Fibroblast of peridontal ligament (primary cell): ENCODE measurements at regions not wholly inside any gene's neighbourhood (a gene's known extent, or its start where the extent isn't known, plus 50 kb on each side); places are given as distances from the start of the nearest gene placed in this dataset.

Source experiments
- DNase-seq: peaks from one replicate; pipeline ENCODE4 v3.0.0-alpha.2; 2010; ENCODE audit errors: extremely low read depth

DNA sequence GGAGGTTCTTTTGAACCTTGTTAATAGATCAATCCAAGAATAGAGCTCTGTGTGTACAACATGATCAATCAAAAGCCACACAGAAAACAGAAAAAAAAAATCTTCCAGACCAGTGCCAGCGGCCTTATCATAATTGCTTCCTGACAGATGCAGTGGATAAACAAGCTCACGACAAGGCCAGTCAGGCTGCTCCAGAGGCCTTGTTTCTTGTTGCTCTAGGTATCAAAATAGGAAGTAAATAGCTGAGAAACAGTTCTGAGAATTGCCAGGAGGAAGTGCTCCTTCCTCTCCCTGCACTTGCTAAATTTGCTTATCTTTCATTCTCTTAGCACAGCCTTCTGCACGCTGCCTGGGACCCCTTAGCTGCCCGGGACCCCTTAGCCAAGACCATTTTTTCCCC lies 199.0 kb upstream of the TARS1 start:
- no peak for DNase-seq

DNA sequence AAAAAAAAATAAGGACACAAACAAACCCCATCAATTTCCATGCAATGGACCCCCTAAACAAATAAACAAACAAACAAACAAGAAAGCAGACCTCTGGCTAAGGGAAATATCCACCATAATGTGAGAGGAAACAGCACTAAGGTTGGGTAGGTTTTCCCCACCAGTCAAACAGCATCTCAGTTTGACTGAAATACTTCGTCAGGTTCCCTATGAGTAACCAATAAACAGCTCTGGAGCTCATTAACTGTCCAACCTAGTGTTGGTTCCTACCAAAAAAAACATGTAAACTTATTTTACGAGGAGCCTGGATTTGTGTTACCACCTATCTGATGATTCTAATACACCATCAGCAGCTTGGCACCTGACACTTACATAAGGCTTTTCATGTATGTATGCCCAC lies 198.5 kb upstream of the TARS1 start:
- DNase-seq: no peak

DNA sequence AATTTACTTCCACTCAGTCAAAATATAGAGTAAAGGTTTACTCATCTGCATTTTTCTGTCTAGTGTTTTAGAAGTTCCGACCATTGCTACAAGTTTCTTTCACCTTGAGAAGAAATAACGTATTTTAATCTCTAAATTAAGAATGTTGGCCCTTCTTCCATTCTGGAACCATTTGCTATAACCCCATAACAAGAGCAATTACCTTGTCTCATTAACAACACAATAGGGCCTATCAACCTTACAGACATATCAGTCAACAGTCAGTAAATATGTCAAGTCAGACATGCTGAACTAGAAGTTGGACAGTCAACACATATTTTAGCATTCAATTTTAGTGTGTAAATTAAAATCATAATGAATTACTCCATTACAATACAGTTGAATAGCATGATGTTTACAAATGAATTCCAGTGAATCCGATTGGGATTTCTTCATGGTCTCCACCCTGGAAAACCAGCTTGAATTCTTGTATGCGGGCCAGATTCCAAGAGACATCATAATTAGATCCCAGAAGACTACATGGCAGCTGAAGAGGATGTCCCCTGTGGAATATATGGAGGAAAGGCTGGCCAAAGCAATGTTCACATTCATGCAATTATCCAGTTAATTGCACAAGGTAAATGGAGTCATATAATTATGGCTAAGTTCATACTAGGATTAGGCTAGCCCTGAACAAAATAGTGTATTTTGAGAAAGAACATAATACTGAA lies 196.2 kb upstream of the TARS1 start:
- peak; percentile 61 for DNase-seq

DNA sequence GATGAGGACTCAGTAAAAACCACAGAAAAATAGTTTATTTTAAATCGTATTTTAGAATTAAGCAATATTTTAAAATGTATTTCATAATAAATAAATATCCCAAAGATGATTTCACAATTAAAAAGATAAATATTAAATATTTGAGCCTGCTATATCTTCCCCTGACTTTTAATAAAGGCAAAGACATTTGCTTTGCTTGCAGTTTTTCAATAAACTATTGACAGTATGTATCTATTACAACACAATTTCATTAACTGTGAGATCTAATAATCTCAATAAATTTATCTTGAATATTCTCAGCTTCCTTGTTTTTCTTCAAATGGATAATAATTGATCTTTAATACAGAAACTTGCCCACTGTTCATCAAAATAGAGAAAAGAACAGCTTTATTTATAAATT lies 186.2 kb upstream of the TARS1 start:
- no peak for DNase-seq

GRCh38 chr5:33257807-33258429 lies 182.8 kb upstream of the TARS1 start:
- DNase-seq: peak; percentile 93

DNA sequence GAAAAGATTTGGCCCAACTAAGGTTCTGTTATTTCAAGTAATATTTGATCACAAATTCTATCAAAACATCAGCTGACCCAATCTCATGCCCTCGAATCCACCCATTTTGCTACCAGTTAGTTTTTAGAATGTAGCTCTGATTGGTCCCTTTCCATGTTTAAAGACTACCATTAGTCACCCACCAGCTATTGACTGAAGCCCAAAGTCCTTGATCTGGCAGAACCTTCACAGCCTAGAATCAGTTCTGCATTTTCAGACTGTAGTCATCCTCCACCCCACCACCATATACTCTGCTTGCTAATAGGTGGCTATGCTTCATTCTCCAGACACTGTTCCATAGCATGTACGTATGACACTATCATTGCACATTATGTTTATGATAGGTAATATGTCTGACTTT lies 182.2 kb upstream of the TARS1 start:
- peak; percentile 45 for DNase-seq

DNA sequence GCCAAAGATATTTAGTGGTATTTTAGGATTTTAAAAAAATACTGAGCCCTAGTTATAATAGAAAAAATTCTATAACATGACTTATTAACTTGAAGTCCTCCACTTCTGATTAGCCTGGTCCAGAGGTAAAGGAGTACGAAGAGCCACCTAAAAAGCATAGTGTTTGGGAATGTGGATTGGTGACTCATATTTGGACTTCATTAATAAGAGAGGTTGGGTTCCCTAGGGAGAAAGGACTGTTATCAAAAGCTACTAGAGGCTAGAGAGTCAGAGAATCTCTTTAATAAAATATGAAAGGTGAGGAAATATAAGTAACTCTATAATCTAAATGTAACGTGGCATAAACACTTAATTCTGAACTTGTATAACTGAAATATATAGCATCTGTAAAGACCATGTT lies 180.7 kb upstream of the TARS1 start:
- no peak for DNase-seq

- peak; percentile 78 for DNase-seq
Observed at GRCh38 chr5:33261305-33261704, 179.5 kb upstream of the TARS1 start.

DNA sequence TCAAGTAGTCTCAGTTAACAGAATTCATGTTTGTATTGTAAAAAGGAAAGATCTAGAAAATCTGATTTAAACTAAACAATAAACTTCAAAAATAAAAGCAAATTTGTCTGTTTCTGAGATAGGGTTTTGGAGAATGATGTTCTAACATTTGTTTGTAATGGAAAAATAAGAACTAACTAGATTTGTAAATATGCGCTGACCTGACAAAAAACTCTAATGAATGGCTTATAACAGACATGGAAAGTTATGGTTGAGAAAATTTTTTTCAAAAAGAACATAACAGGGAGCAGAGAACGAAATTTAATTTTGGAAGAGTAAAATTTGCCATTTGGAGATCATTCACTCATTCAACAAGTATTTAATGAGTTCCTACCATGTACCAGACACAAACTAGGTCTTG lies 179.0 kb upstream of the TARS1 start:
- DNase-seq: no peak

DNA sequence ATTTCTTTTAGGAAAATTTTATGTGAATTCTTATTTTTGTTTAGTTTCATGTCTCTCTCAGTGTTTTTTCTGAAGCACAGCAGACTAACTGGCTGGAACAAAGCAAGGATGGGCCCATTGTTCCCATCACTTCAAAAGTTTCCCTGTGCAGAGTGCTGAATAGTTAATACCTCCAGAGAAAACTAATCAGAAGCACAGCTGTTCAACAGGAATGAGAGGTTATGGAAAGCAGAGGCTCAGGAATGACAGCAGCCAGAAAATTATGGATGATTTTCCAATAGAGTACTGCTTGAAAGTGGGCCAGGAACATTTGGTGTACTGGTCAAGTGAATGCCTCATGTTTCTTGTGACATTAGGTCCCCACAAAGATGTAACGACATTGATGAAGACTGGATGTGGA lies 173.0 kb upstream of the TARS1 start:
- DNase-seq: peak; percentile 17

- no peak for DNase-seq
Observed at GRCh38 chr5:33268374-33268773, 172.4 kb upstream of the TARS1 start.

DNA sequence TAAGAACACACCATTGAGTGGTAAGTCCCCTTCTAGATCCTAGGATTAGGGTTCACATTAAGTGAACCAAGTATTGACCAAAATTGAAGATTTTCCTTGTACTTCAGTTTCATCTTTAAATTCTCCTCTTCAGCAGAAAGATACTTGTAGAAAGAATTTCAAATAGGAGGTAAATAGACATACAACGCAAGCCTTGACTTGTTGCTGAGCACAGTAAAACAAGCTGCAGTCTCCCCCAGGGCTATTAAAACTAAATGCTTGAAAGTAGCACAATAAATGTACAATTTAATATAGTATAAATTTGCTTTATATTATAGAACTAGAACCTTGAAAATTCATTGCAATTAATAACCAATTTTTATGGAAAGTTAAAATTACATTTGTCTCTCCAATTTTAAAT lies 170.1 kb upstream of the TARS1 start:
- DNase-seq: no peak

GRCh38 chr5:33271606-33272005 lies 169.2 kb upstream of the TARS1 start:
- peak; percentile 71 for DNase-seq

GRCh38 chr5:33272288-33272687 lies 168.5 kb upstream of the TARS1 start:
- peak; percentile 95 for DNase-seq

DNA sequence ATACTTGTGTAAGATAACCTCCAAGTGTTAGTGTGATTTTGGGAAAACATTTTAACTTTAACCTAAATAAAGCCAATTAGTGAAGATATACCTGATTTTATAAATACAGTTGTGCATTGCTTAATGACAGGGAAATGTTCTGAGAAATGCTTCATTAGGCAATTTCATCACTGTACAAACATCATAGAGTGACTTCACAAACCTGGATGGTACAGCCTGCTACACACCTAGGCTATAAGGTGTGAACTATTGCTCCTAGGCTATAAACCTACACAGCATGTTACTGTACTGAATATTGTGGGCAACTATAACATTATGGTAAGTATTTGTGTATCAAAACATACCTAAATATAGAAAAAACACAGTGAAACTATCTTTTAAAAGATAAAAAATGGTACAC lies 166.8 kb upstream of the TARS1 start:
- DNase-seq: no peak

GRCh38 chr5:33275391-33275790 lies 165.4 kb upstream of the TARS1 start:
- DNase-seq: no peak

DNA sequence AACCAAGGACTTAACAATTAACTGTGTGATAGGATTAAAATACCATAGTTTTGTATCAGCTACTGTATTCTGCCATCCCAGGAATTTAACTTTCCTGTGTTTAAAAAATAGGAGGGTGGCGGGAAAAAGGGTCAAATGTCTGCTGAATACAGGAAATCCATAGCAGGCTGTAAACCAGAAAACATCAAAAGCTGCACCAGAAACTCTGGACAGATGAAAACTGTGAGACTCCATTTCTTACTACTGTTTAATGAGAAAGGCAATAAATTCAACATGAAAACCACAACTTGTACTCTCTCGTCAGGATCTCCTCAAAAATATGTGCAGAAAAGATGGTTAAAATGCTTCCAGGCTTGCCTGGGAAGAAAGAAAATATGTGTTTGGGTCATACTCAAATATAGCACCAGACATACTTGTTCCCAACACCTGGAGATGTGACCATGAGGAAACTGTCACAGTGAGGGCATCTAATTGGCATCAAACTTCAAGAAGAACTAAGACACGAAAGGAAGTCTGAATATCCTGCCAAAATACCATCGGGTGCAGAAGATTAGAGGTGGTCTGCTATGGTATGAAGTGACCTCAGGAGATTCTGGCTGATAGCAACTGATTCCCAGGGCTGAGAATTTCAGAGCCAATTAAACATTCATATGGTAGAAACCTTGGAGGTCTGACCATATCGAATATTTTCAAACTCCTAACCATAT lies 164.7 kb upstream of the TARS1 start:
- no peak for DNase-seq

DNA sequence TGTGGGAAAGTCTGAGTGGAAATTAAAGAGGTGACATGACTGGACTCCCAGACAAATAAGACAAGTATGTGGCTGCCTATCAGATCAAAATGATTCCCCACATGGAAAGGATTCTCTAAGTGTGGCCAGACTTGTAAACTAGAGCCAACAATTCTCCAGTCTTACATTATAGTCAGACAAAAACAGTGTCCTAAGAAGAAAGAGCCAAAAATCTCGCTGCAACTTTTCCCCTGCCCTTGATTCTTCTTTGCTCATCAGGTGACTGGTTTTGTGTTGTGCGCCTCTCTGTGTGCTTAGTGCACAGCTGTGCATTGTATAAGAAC lies 164.2 kb upstream of the TARS1 start:
- peak; percentile 18 for DNase-seq

DNA sequence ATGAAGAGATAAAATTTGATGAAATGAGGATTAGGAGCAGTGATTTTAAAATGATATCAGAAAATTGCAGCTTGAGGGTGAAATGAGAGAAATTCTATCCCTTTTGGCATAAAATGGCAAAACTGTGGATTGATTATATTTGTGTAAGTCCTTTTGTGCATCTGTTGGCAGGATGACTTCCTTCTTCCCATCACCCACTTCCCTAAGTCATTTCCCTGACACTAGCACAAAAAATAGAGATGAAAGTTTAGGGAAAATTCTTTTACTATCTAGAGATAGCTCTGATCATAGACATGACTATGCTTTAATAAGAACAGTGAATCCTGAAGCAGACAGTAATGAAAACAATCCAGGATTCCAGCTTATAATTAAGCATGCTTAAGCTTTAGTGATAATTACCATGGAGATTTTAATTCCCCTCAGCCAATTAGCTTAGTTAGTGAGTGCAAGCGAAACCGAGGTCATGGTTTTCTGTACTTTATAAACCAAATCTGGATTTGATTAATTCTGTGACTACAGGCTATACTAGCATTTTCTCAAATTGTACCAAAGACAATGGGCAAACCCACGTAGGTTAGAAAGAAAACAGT lies 163.6 kb upstream of the TARS1 start:
- DNase-seq: peak; percentile 32

DNA sequence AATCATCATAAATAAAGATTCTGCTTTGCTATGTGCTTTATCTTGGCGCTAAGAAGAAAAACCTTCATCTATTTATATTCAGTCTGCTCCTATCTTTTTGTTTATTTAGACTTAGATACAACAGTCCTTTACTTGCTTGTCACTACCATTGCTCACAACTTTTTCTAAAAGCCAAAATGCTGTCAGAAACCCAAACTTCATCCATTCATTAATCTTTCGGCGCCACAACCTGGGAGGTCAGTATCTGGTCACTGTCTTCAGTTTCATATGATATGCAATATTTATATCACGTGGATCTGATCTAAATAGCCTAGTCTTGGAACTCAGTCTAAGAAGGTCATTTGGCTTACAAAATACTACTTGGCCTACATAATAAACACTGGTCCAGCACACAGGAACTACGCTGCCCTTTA lies 159.3 kb upstream of the TARS1 start:
- DNase-seq: no peak

GRCh38 chr5:33282157-33282556 lies 158.6 kb upstream of the TARS1 start:
- DNase-seq: no peak

- no peak for DNase-seq
Observed at GRCh38 chr5:33282696-33283095, 158.1 kb upstream of the TARS1 start.

GRCh38 chr5:33283243-33283642 lies 157.5 kb upstream of the TARS1 start:
- no peak for DNase-seq
